Suppressor macrophage treated with lipopolysaccharide for 4 hours (primary cell): ENCODE measurements at regions not wholly inside any gene's neighbourhood (a gene's known extent, or its start where the extent isn't known, plus 50 kb on each side); places are given as distances from the start of the nearest gene placed in this dataset.

Source experiments
- DNase-seq: peaks from one replicate; pipeline ENCODE4 v3.0.0-alpha.2; 2020

GRCh38 chr7:46391231-46392201 is 470.4 kb upstream of the IGFBP3 start:
- no peak for DNase-seq

GRCh38 chr7:46390042-46390441 is 469.0 kb upstream of the IGFBP3 start:
- DNase-seq = no peak

- no peak for DNase-seq
These were observed 468.1 kb upstream of the IGFBP3 start for GRCh38 chr7:46389146-46389545.

GRCh38 chr7:46387646-46388045 is 466.6 kb upstream of the IGFBP3 start:
- DNase-seq = no peak

- no peak for DNase-seq
These were observed 465.6 kb upstream of the IGFBP3 start for GRCh38 chr7:46386428-46387399.

- DNase-seq = no peak
These were observed 464.7 kb upstream of the IGFBP3 start for GRCh38 chr7:46385662-46386309.

- DNase-seq = no peak
These were observed 462.5 kb upstream of the IGFBP3 start for GRCh38 chr7:46383605-46384004.

- DNase-seq = no peak
These were observed 449.0 kb upstream of the IGFBP3 start for GRCh38 chr7:46369933-46370654.

- DNase-seq = no peak
These were observed 447.8 kb upstream of the IGFBP3 start for GRCh38 chr7:46368871-46369270.

- DNase-seq = no peak
These were observed 445.5 kb upstream of the IGFBP3 start for GRCh38 chr7:46366526-46366925.

GRCh38 chr7:46363688-46364087 is 442.6 kb upstream of the IGFBP3 start:
- DNase-seq = no peak

GRCh38 chr7:46360811-46361210 is 439.7 kb upstream of the IGFBP3 start:
- no peak for DNase-seq

- no peak for DNase-seq
These were observed 439.2 kb upstream of the IGFBP3 start for GRCh38 chr7:46360296-46360695.

- DNase-seq = no peak
These were observed 436.8 kb upstream of the IGFBP3 start for GRCh38 chr7:46357851-46358250.

GRCh38 chr7:46357290-46357689 is 436.2 kb upstream of the IGFBP3 start:
- DNase-seq = no peak

- no peak for DNase-seq
These were observed 435.3 kb upstream of the IGFBP3 start for GRCh38 chr7:46356371-46356770.

- DNase-seq = no peak
These were observed 434.3 kb upstream of the IGFBP3 start for GRCh38 chr7:46355331-46355730.

GRCh38 chr7:46352004-46352954 is 431.2 kb upstream of the IGFBP3 start:
- no peak for DNase-seq

- DNase-seq = no peak
These were observed 428.4 kb upstream of the IGFBP3 start for GRCh38 chr7:46349490-46349889.

- no peak for DNase-seq
These were observed 423.5 kb upstream of the IGFBP3 start for GRCh38 chr7:46344533-46344932.

GRCh38 chr7:46343802-46344201 is 422.7 kb upstream of the IGFBP3 start:
- DNase-seq = no peak
